GM21515 (cell line): ENCODE measurements at regions not wholly inside any gene's neighbourhood (a gene's known extent, or its start where the extent isn't known, plus 50 kb on each side); places are given as distances from the start of the nearest gene placed in this dataset.

Experiments
- ATAC-seq: cut with Tn5 transposase; IDR thresholded peaks from one replicate; pipeline ENCODE4 v1.9.1; 2021; ENCODE audit not compliant: unreplicated experiment

- no peak for ATAC-seq
These were observed 133.1 kb upstream of the RFC3 start for GRCh38 chr13:33684874-33685273.

- ATAC-seq, result no peak
These were observed 131.0 kb upstream of the RFC3 start for GRCh38 chr13:33686772-33687480.

DNA sequence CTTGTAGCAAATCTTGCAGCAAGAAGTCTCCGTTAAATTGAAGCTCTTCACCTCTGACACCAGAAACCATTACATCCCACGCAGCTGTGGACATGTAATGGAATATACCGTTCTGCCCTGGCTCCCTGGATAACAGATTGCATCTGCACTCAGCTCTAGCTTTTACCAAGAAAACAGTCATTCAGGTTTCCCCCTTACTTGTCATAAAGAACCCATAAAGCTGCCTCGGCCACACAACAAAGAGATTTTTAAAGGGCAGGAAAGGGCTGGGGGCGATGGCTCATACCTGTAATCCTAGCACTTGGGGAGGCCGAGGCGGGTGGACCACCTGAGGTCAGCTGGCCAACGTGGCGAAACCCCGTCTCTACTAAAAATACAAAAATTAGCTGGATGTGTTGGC is 127.6 kb upstream of the RFC3 start:
- no peak for ATAC-seq

- no peak for ATAC-seq
These were observed 126.0 kb upstream of the RFC3 start for GRCh38 chr13:33691980-33692379.

GRCh38 chr13:33692531-33692930 is 125.4 kb upstream of the RFC3 start:
- ATAC-seq, result no peak

DNA sequence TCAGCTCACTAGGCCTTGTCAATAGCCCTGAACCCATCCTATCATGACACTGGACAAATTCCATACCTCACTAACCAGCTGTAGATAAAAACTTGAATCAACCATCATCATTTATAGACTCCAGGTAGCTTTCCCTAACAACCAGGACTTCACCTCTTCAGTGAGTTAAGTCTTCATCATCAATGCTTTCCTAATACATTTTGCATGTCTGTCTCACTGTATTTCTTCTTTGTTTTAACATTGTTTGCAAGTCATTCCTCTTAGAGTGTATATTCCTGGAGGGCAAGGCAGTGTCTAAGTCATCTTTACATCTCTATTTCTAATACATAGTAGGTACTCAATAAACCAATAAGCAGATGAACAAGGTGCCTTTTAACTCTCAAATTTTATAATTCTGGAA is 123.4 kb upstream of the RFC3 start:
- ATAC-seq, result no peak

DNA sequence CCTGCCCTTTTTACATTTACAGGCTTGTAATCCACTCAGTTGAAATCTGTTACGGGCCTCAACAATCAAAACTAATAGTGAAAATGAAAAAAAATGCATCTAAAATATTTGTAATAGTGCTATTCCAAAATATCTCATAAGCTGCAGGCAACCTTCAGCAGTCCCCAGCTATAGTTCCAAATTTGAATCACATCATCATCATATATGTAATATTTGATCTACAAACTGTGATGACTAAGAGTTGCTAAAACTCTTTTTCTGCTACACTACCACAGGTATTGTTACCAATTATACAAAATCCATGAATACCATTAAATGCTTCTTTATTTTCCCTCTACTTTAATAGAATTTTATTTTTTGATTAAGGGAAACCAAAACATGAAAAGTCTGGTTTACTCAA is 121.4 kb upstream of the RFC3 start:
- no peak for ATAC-seq

- no peak for ATAC-seq
These were observed 120.0 kb upstream of the RFC3 start for GRCh38 chr13:33697926-33698325.

DNA sequence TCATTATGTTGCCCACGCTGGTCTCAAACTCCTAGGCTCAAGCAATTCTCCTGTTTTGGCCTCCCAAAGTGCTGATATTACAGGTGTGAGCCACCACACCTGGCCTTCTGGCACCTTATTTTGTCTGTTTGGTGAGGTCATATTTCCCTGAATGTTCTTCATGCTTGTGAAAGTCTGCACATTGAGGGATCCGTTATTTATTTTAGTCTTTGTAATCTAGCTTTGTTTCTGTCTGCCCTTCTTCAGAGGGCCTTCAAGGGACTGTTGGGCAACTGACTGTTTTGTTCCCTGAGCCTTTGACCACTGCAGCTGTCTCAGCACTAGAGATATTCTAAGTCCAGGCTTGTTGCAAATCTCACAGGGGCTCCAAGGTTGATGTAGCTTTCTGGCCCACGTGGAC is 110.5 kb upstream of the RFC3 start:
- no peak for ATAC-seq

- ATAC-seq, result no peak
These were observed 107.0 kb upstream of the RFC3 start for GRCh38 chr13:33710924-33711323.

DNA sequence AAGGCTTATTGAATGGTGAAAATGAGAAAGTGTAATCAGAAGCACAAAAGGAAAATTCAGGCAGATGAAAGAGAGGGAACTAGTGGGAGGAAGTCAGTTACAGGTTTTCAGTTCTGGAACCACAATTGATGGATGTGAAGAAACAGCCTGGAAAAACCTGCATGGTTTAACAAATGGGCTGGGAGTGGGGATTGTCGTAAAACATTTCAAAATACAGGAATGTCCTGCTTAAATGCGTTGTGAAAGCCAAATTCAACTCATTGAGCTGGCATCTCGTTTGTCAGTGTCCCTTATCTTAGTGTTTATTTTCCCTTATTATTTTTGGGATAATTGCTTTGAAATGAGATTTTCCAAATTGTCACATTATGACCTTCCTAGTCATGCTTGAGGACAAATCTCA is 106.5 kb upstream of the RFC3 start:
- ATAC-seq, result no peak

DNA sequence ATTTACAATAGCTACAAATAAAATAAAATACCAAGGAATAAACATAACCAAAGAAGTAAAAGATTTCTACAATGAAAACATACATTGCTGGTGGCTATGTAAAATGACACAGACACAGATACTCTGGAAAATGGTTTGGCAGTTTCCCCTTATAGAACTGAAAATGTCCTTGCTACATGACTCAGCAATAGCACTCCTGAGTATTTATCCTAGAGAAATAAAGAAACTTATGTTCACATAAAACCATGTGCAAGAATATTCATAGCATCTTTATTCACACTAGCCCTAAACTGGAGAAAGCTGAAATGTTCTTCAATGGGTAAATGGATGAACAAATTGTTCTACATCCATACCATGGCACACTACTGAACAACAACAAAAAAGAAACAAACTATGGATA is 100.2 kb upstream of the RFC3 start:
- no peak for ATAC-seq

- no peak for ATAC-seq
These were observed 96.2 kb upstream of the RFC3 start for GRCh38 chr13:33721724-33722123.

GRCh38 chr13:33722216-33722915 is 95.6 kb upstream of the RFC3 start:
- ATAC-seq, result no peak

- no peak for ATAC-seq
These were observed 94.6 kb upstream of the RFC3 start for GRCh38 chr13:33723365-33723764.

GRCh38 chr13:33723772-33724435 is 94.0 kb upstream of the RFC3 start:
- peak; percentile 65 for ATAC-seq

GRCh38 chr13:33725340-33725739 is 92.6 kb upstream of the RFC3 start:
- ATAC-seq, result no peak

GRCh38 chr13:33727297-33728083 is 90.5 kb upstream of the RFC3 start:
- no peak for ATAC-seq

DNA sequence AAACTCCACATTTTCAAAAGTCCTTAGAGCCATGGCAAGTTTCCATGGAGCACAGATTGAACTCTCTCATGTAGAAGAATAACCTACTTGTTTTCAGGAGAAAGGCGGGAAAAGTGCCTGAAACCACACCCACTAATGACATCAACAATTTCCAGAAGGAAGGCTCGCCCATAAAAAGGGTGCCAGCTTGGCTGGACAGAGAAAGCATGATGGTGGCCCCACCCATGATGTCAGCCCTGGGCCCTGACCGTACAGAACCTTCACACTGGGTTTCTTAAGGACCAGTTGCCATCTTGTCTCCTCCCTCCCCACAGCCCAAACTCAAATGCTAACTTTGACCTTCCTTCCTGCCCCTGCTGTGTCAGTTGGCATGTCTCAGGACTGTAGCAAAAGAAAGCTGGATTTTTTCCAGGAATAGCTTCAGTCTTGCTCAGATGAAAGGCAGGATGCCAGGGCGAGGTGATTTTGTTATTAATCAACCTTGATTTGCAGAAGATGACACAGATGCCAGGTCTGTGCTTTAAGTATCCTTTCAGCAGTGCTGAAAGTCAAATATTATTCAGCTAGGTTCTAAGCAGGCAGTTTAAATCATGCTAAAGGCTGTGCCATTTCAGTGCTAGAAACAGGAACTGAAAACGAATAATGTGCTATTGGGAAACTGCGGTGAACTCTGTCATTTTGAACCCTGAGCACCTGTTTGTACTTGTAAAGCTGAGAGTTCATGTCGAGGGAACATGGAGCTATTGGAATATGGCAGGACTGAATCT is 89.5 kb upstream of the RFC3 start:
- ATAC-seq, result peak; percentile 88

GRCh38 chr13:33730147-33730546 is 87.8 kb upstream of the RFC3 start:
- no peak for ATAC-seq

- no peak for ATAC-seq
These were observed 87.3 kb upstream of the RFC3 start for GRCh38 chr13:33730619-33731018.
